Endodermal cell (in vitro differentiated cells): ENCODE measurements at regions not wholly inside any gene's neighbourhood (a gene's known extent, or its start where the extent isn't known, plus 50 kb on each side); places are given as distances from the start of the nearest gene placed in this dataset.

ENCODE experiments used
- DNase-seq: peaks from one replicate; pipeline ENCODE4 v3.0.0-alpha.2; 2017
- H3K27ac ChIP-seq: 2 replicates; pipeline ENCODE4 v1.5.1; 2013; ENCODE audit warnings: mild to moderate bottlenecking, low read depth, low read length, moderate library complexity
- H3K27me3 ChIP-seq: 2 replicates; pipeline ENCODE4 v1.6.1; 2013; ENCODE audit warnings: mild to moderate bottlenecking, low read length, moderate library complexity; ENCODE audit not compliant: insufficient read depth, control insufficient read depth, poor library complexity, severe bottlenecking
- H3K36me3 ChIP-seq: 2 replicates; pipeline ENCODE4 v1.7.0; 2013; ENCODE audit warnings: mild to moderate bottlenecking, low read length, moderate library complexity; ENCODE audit not compliant: control insufficient read depth, insufficient read depth
- H3K4me1 ChIP-seq: one replicate; pipeline ENCODE4 v1.7.0; 2013; ENCODE audit warnings: low read length; ENCODE audit not compliant: control insufficient read depth, insufficient read depth
- H3K4me3 ChIP-seq: 2 replicates; pipeline ENCODE4 v1.5.1; 2013; ENCODE audit warnings: mild to moderate bottlenecking, low read length, moderate library complexity
- H3K9ac ChIP-seq: 2 replicates; pipeline ENCODE4 v1.6.1; 2013; ENCODE audit warnings: mild to moderate bottlenecking, low read length, moderate library complexity; ENCODE audit not compliant: poor library complexity, severe bottlenecking; ENCODE audit errors: extremely low read depth
- H3K9me3 ChIP-seq: 2 replicates; pipeline ENCODE4 v1.6.1; 2013; ENCODE audit warnings: mild to moderate bottlenecking, low read length, moderate library complexity; ENCODE audit not compliant: control insufficient read depth
- H3K27ac Mint-ChIP-seq: 2 replicates; pipeline ENCODE4 v1.8.0; 2020; ENCODE audit warnings: mixed read lengths
- H3K27me3 Mint-ChIP-seq: 2 replicates; pipeline ENCODE4 v1.8.0; 2021; ENCODE audit warnings: mild to moderate bottlenecking, mixed read lengths; ENCODE audit not compliant: insufficient read depth
- H3K36me3 Mint-ChIP-seq: 2 replicates; pipeline ENCODE4 v1.8.0; 2020; ENCODE audit warnings: low read depth, mixed read lengths
- H3K4me1 Mint-ChIP-seq: 2 replicates; pipeline ENCODE4 v1.8.0; 2020; ENCODE audit warnings: mixed read lengths
- H3K4me3 Mint-ChIP-seq: 2 replicates; pipeline ENCODE4 v1.8.0; 2020; ENCODE audit warnings: mild to moderate bottlenecking, moderate library complexity, mixed read lengths
- H3K9me3 Mint-ChIP-seq: 2 replicates; pipeline ENCODE4 v1.8.0; 2020; ENCODE audit warnings: mild to moderate bottlenecking, mixed read lengths
- WGBS, 2 experiments: methylation state at CpG; one replicate each; pipeline versions ENCODE4 v1.1.5 to v1.1.7; 2013; ENCODE audit warnings: missing lambda C conversion rate in 2 of 2, mixed read lengths in 1 of 2; ENCODE audit not compliant: insufficient coverage in 1 of 2, insufficient read length in 1 of 2; 5-methylcytosine and 5-hydroxymethylcytosine counted together
- TF ChIP-seq, protein P1 (sequence below): fragments of 200-600 bp; sonication (generic); conservative IDR thresholded peaks from 2 replicates; pipeline ENCODE4 v1.5.0; 2021; ENCODE audit warnings: antibody characterized with exemption, mild to moderate bottlenecking

DNA sequence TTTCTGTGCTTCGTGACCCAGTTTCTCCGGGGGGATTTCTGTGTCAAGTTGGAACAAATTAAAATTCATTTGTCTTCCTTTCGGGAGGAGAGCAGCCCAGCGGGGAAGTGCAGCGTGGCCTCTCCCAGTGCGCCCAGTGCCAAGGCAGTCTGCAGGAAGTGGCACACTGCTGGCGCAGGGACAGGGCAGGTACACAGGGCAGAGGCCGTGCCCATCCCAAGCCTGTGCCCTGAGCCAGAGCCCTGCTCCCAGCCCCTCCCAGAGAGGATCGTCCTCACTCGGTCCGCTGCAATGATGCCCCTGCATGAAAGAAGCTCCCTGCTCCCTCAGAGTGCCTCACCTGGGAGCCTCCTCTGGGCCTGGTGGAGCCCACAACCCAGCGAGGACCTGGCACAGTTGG is 82.4 kb upstream of the PPP1R26 start:
- Mint-ChIP-seq H3K4me3 (no peak overlapping the region), H3K4me1 (no peaks in the 10 kb centered on the region), H3K9me3 (peaks cover 34% of the 10 kb centered on the region), H3K27me3 (no peaks in the 10 kb centered on the region), H3K27ac (no peak overlapping the region), H3K36me3 (no peaks in the 10 kb centered on the region)
- no peaks in the 10 kb centered on the region for H3K36me3 ChIP-seq
- H3K9me3 ChIP-seq: peaks cover 22% of the 10 kb centered on the region
- no peak for DNase-seq
- WGBS, 2 experiments: 91 to 93% methylated on average over 10 to 12 of the region's 12 CpGs
- TF ChIP-seq, protein P1, sequence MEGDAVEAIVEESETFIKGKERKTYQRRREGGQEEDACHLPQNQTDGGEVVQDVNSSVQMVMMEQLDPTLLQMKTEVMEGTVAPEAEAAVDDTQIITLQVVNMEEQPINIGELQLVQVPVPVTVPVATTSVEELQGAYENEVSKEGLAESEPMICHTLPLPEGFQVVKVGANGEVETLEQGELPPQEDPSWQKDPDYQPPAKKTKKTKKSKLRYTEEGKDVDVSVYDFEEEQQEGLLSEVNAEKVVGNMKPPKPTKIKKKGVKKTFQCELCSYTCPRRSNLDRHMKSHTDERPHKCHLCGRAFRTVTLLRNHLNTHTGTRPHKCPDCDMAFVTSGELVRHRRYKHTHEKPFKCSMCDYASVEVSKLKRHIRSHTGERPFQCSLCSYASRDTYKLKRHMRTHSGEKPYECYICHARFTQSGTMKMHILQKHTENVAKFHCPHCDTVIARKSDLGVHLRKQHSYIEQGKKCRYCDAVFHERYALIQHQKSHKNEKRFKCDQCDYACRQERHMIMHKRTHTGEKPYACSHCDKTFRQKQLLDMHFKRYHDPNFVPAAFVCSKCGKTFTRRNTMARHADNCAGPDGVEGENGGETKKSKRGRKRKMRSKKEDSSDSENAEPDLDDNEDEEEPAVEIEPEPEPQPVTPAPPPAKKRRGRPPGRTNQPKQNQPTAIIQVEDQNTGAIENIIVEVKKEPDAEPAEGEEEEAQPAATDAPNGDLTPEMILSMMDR: no peak
- H3K4me3 ChIP-seq: no peak overlapping the region
- H3K27ac ChIP-seq: no peak overlapping the region
- H3K9ac ChIP-seq: no peak overlapping the region
- no peaks in the 10 kb centered on the region for H3K27me3 ChIP-seq
- H3K4me1 ChIP-seq: no peaks in the 10 kb centered on the region

DNA sequence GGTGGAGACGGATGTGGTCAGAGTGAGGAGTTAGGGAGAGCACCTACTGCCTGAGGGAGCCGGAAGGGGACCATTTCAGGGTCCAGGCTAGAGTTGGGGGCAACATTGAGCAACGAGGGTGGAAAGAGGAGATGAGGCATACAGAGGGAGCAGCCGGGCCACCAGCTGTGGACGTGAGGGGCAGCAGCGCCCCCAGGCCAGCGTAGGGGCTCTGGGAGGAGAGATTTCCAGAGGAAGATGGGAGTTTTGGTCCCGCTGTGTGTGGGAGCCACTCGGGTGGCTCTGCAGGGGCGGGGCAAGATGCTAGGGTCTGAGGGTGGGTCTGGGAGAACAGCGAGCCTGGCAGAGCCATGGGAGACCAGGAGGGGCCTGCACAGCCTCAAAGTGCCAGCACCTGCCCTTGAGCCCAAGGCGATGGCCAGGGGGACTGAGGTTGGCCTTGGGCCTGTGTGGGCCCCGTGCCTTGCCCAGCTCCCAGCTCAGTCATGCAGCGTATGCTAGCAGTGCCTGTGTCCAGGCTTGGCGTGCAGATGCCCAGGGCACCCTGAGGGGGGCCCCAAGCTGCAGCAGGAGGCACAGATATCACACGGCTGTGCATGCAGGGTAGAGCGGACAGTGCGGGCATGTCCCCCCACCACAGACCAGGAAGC is 80.5 kb upstream of the PPP1R26 start:
- Mint-ChIP-seq H3K36me3 (no peaks in the 10 kb centered on the region), H3K27me3 (no peaks in the 10 kb centered on the region), H3K9me3 (peaks cover 34% of the 10 kb centered on the region), H3K27ac (no peak overlapping the region), H3K4me1 (no peaks in the 10 kb centered on the region), H3K4me3 (no peak overlapping the region)
- H3K27me3 ChIP-seq: no peaks in the 10 kb centered on the region
- H3K4me1 ChIP-seq: no peaks in the 10 kb centered on the region
- peaks cover 22% of the 10 kb centered on the region for H3K9me3 ChIP-seq
- no peak overlapping the region for H3K4me3 ChIP-seq
- no peak for DNase-seq
- H3K9ac ChIP-seq: no peak overlapping the region
- no peak overlapping the region for H3K27ac ChIP-seq
- TF ChIP-seq, protein P1: no peak
- H3K36me3 ChIP-seq: no peaks in the 10 kb centered on the region
- 89 to 96% methylated on average over 13 to 18 of the region's 18 CpGs for WGBS, 2 experiments

DNA sequence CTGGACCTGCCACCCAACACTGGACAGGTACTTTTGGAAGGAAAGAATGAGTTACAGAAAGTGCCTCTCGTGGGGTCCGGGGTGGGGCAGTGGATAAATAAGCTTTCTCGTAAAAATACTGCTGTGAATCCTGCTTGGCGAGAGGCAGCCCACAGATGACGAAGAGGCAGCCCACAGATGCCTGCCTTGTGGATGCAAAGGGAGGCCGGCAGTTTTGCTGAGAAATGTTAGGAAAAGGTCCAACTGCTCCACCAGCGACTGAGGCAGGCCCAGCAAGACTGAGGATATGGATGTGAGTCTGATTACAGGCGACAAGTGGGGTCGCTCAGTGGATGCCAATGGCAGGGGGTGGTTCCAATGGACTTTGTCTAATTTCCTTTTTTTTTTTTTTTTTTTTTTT is 79.1 kb upstream of the PPP1R26 start:
- Mint-ChIP-seq H3K36me3 (no peaks in the 10 kb centered on the region), H3K4me3 (no peak overlapping the region), H3K4me1 (no peaks in the 10 kb centered on the region), H3K27ac (no peak overlapping the region), H3K9me3 (peaks cover 27% of the 10 kb centered on the region), H3K27me3 (no peaks in the 10 kb centered on the region)
- H3K27ac ChIP-seq: no peak overlapping the region
- no peaks in the 10 kb centered on the region for H3K4me1 ChIP-seq
- H3K36me3 ChIP-seq: no peaks in the 10 kb centered on the region
- peaks cover 22% of the 10 kb centered on the region for H3K9me3 ChIP-seq
- H3K4me3 ChIP-seq: no peak overlapping the region
- 89 to 93% methylated on average over 7 to 9 of the region's 9 CpGs for WGBS, 2 experiments
- H3K9ac ChIP-seq: no peak overlapping the region
- no peaks in the 10 kb centered on the region for H3K27me3 ChIP-seq
- no peak for DNase-seq
- TF ChIP-seq, protein P1: no peak
